ENCODE measurements at regions not wholly inside any gene's neighbourhood (a gene's known extent, or its start where the extent isn't known, plus 50 kb on each side); places are given as distances from the start of the nearest gene placed in this dataset.

DNA sequence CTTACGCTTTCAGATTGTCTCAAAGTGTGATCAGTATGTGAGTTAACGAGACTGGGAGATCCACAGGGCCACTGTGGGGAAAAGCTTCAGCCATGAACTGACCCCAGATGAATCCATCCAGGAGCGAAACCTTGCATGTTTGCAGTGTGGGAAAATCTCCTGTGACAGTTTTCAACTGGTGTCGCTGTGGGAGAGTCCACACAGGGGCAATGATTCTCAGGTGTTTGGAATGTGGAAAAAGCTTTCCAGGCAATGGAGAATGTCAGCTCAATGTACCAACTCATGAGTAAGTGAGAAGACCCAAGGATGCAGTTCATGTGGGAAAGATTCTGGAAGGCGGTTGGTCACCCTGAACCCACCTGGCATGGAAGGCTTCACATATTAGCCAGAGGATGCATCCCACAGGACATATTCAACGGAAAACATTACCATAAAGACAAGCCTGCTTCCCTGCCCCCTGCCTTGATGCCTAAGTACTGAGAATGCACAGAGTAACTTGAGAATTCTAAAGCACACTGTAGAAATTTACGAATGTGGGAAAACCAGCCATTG is 204.1 kb upstream of the BMPER start:
- no peak for DNase-seq (ENCODE audit: low read depth in 2 of 2)

DNA sequence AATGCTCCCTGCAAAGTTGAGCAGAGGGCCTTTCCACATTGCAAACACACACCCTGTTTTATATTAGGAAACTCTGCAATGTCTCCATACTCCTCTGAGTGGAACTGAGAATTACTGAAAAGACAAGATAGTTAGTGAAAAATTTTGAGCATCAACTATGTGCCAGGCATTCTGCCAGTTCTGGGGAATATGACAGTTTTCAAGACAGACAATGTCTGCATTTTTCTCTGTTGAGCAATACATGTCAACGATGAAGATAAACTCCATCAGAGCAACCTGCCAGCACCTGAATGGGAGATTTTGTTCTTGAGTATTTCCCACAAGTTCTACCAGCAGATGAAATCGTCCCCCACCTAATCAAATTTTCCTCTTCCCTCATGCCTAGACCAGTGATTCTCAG is 203.4 kb upstream of the BMPER start:
- no peak for DNase-seq (ENCODE audit: low read depth in 2 of 2)

DNA sequence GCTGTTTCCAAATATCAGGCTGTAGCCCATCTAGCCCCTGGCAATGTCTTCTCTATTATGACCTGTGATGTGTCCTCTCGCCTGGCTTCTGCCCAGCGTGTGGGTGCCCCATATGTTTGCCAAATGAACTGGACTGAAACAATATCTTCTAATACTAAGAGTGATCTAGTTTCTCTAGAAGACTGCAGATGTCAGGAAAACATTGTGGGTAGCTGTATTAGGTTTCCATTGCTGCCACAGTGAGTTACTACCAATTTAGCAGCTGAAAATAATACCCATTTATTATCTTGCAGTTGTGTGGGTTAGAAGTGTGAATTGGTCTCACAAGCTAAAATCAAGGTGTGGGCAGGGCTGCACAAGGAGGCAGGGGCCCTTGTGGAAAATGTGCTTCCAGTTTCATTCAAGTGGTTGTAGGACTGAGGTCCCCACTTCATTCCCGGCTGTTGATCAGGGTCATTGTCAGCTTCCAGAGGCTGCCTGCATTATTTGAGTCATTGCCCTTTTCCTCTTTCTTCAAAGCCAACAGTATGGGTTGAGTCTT is 202.8 kb upstream of the BMPER start:
- no peak for DNase-seq (ENCODE audit: low read depth in 2 of 2)

DNA sequence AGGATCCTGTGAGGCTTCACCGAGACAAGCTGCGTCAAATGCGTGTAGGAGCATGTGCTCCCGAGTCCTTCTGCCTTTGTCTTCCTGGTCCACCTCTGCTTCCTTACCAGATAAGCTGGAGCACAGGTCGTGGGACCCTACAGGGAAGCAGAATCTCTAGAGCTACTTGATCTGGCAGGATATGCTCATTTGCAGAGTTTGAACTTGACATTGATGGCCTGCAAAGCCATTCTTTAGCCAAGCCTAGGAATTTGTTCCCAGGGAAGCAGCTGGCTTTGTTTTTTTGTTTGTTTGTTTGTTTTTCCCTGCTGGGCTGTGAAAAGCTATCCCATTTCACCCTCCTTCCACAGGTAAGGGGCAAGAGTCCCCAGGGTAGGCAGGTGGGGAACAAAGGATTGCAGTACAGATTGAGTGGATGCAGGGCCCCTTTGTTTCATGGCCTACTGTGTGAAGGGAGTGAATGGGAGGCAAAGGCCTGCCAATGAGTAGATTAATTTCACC is 200.0 kb upstream of the BMPER start:
- no peak for DNase-seq (ENCODE audit: low read depth in 2 of 2)

DNA sequence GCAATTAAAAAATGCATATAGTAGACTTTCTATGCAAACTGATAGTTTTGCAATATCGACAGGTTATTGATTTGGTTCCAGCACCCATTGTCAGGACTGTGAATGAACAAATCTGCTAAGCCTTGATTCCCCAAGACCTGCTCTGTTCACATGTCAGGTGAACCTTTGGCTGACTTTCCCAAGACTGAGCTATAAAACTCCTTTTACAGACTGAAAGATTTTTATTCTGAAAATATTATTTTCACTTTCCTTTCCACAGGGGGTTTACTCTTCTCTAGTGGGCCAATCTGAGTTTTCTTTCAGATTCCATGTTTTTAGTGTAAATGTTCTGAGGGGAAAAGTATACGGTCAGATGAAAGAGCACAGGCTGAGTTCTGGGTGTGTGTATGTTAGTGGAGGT is 199.2 kb upstream of the BMPER start:
- DNase-seq (ENCODE audit: low read depth in 2 of 2): no peak

DNA sequence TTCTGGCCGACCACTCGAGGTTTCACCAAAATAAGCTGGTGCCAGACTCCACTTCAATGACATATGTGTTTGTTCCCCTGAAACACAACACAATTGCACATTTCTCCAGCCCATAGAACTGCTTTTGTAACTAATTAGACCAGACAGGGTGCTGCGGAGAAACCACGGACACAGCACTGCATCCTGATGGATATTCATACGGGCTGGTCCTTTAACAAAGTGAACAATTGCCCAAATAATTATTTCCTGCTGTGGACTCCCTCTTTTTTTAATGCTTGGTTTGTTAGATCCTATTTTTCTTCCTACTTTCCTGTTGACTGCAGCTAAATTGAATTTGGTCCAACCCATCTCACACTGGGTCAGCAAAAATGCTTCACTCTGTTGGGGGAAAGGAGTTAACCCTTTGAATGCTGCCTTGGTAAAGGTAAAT is 198.6 kb upstream of the BMPER start:
- peak; percentile 26 to 32 for DNase-seq (ENCODE audit: low read depth in 2 of 2)

DNA sequence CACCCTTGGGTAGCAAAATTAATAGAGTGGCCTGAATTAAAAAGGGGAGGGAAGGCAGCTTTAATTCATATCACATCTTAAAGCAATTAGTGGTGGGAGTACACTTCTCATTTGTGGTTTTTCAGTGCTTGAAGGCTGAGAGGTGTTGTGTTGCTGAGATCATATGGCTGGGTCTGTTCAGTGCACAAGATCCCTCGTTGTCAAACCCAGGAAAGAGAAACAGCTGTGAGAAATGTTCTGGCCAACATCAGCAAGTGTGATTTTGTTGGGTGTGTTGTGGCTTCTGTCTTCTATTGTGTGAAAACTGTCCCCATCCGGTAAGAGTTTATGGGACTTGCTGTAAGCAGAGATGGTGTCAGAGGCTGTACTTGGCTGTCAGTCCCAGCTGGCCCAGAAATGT is 197.9 kb upstream of the BMPER start:
- DNase-seq (ENCODE audit: low read depth in 2 of 2): peak in 1 of 2 donors; percentile 36

DNA sequence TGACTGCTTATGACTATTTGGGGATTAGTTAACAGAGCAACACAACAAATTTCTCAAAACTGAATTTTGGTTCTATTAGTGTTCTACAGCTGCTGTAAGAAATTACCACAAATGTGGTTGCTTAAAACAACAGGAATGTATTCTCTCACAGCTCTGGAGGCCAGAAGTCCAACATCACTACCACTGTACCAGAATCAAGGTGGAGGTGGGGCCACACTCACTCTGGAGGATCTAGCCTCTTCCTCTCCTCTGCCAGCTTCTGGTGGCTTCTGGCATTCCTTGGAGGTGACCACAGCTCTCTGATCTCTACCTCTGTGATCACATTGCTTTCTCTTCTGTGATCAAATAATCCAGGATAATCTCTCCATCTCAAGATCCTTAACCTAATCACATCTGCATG is 194.7 kb upstream of the BMPER start:
- DNase-seq (ENCODE audit: low read depth in 2 of 2): no peak

DNA sequence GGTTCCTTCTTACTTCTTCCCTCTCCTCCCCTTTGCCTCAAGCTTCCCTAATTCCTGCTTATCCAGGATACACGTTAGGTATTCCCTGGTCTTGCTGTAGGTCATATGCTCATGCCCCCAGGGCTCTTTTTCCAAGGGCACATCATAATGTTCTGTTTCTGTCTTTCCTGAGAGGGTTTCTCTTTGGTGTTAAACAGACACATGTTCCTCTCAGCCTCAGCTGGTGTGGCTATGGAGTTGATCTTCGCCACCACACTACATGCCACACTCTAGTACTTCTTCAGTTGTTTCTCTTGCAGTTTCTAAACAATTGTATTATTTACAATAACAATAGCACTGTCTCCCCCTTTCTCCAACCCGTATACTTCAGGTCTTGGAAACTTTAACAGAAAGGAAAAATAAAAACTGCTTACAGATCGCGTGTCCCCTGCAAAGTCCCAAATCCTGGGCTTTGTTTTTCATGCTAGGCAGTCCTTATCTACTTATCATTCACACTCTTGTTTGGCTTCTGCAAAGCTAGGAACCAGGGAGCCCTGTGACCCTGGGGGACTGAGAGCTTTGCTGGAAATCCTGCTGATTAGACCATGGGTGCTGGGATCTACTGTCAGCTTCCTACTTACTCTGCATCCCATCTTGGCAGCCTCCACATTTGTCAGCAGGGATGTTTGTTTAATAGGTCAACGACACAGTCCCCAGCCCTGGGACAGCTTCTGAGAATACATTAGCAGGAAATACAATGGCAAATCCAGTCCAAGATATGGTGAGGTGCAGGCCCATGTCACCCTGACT is 193.9 kb upstream of the BMPER start:
- peak in 1 of 2 donors; percentile 53 for DNase-seq (ENCODE audit: low read depth in 2 of 2)

DNA sequence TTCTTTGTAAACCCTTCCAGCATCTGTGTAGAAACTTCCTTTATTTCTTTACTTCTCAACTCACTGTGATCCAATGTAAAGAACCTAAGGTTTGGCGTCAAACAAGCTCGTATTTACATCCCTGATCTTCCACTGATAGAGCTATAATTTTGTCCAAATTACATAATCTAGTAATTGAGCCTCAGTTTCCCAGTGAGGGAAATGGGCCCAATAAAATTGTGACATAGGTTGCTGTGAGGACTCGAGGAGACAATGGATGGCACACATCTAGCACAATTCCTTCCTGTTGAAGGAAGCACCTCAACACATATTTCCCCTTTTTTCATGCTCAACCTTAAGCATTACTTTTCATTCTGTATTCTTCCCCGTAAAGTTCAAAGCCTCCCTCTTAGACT is 193.3 kb upstream of the BMPER start:
- DNase-seq (ENCODE audit: low read depth in 2 of 2): no peak

DNA sequence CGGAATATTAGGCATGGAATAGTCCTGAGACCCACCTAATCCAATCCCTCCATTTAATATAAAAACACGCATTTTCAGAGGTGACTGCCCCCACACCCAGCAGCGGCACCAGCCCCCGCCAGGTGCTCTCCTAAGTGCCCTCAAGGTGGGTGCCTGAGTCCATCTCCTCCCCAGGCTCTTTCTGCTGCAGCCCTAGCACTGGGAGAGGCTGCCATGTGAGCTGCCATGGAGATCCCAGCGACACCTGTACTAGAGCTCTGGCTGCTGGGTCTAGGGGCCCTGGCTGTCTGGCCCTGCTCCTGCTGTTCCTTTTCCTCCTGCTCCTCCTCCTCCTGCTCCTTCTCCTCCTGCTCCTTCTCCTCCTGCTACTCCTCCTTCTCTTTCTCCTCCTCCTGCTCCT is 191.1 kb upstream of the BMPER start:
- DNase-seq (ENCODE audit: low read depth in 2 of 2): no peak

DNA sequence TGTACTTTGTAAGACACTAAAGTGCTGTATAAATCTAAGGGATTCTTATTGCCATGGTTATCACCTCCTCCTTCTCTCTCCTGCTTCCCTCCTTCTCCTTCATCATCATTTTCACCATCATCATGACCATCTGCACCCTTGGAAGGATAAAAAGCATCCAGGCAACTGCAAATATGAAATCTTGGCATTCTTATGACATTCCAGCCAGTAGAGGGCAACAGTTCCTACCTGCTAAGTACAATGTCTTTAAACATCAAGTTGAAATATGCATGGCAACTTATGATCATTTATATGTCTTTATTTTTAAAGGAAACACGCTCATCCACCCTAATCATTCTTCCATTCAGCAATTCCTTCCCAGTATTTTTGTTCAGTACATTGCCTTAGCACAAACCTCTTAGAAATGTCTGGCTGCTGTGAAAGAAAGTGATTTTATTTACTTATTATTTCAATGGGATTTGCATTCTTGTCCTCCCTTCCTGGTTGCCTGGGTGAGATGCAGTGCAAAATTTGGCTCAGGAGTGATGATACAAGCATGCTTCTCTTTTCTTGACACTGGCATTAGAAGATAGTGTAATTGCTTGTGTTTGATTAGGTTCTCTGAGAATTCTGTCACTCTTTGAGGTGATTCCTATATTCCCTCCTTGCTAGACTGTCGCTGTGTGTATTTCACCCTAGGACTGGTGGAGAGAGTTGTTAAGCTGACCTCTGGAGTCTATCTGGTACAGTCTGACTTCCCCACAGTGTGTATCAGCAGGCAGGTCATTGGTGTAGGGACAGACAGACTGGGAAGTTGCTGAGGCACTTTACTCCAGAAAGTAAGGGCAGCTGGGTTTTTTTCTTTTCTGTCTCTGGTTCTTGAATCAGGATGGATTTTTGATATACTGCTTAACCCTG is 188.5 kb upstream of the BMPER start:
- peak; percentile 47 to 83 for DNase-seq (ENCODE audit: low read depth in 2 of 2)

DNA sequence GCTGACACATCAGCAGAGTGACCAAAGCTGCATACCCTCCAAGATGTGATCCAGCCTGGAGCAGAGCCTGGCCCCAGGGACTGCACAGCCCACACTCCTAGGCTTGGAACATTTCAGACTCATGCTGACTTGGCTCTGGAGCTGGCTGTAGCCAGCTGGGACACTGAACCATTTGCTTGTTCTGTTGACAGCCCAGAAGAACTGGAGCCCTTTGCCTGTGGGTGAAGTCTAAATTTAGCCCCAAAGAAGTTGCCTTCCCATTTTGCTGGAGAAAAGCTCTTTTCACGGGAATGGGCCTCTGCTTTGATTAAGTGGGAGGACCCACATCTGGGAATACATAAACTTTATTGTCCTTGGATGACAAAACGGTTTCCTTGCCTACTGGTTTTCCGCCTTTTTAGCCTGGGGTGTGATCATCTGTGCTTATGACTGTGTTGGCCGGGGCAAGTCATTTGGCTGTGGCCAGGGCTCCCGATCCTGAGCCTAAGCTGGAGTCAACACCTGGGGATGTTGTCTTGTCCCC is 186.2 kb upstream of the BMPER start:
- no peak for DNase-seq (ENCODE audit: low read depth in 2 of 2)

DNA sequence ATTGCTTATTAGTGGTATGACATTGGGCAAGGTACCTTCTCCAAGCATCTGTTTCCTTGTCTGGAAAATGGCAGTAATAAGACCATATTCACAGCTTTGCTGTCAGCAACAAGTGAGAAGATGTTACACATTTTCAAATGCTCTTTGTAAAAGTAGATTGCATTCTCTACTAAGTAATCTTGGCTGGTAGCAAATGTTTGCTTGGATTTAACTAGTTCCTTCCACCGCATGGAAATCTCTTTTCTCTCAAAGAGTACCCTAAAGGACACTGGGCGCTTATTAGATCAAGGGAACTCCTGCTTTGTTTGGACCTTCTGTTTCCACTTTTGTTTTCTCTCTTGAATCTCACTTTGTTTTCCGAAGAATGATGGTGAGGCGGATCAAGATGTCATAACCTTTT is 185.2 kb upstream of the BMPER start:
- DNase-seq (ENCODE audit: low read depth in 2 of 2): no peak

DNA sequence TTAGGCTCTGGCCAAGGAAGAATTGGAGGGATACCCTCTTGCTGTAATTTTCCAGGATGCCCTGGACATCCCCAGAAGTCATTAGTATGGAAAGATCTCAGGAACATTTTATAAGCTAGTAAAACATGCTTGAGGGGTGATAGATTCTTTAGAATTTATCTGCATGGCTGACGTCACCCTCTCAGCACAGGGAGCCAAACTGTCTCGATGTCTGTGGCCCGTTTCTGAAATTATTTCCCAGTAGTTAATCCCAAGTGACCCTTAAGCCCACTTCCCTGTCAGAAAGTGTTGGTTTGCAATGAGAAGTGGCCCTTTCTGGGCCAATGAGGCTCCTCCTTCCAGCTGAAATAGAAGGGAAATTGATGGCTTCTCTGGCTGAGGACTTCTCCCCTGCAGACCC is 184.5 kb upstream of the BMPER start:
- no peak for DNase-seq (ENCODE audit: low read depth in 2 of 2)

DNA sequence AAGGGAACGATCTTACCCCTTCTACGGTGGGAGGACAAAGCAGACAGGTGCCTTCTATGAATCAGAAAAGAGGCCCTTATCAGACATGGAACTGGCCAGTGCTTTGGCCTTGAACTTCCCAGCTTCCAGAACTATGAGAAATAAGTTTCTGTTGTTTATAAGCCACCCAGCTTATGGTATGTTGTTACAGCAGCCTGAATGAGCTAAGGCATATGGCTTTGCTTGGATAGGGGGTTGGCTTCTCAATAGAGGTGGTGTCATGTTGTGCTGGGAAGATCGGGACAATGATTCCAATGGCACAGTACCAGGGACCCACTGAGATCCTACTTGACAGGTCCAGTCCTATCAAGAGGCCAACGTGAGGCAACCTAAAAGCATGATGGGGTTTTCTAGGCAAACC is 183.4 kb upstream of the BMPER start:
- no peak for DNase-seq (ENCODE audit: low read depth in 2 of 2)

DNA sequence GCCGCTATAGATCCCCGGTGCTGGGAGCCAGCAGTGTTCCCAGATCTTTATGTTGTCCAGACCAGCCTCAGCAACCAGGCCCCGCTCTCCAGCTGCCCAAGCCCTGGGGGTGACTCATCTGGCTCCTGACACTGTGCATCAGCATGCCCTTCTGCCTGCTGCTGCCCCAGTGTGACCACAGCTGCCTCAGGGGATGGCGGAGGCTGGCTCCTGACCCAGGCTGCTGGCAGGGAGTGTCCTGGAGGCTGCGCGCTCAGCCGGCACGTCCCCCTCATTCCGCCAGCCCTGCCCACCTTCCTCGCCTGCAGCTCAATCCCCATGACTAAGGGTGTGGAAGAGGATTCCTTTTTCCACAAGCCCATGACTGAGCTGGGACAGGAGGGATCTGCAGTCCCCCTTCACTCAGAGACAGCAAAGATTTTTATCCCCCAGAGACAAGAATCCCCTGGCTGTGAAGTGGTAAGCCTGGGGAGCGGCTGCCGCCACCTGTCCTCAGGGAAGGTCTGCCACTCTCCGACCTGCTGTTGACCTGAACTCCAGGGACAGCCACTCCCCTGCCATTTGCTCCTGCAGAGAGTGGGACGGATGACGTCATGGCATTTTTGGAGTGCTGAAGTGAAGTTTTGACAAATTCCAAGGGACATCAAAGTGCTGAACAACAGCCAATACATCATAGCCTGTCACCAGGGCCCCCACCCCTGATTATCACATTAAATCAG is 182.8 kb upstream of the BMPER start:
- DNase-seq (ENCODE audit: low read depth in 2 of 2): peak; percentile 35 to 90

DNA sequence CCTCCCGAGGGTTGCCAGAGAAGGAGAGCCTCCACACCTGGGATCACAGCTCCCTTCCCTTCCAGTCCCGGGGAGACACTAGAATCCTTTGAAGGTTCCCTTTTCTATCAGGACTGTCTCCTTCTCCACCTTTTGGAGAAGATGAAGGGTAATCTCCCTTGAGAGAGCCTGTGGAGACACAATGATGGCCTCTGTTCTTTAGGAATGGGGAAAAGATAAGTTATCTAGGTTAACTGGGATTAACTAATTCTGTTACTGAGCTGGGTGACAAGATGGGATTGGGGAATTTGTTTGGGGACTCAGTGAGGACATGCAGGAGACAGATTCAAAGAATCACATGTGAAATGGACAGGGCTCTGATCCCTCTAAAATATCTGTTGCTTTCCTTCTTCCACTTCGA is 181.1 kb upstream of the BMPER start:
- DNase-seq (ENCODE audit: low read depth in 2 of 2): no peak

DNA sequence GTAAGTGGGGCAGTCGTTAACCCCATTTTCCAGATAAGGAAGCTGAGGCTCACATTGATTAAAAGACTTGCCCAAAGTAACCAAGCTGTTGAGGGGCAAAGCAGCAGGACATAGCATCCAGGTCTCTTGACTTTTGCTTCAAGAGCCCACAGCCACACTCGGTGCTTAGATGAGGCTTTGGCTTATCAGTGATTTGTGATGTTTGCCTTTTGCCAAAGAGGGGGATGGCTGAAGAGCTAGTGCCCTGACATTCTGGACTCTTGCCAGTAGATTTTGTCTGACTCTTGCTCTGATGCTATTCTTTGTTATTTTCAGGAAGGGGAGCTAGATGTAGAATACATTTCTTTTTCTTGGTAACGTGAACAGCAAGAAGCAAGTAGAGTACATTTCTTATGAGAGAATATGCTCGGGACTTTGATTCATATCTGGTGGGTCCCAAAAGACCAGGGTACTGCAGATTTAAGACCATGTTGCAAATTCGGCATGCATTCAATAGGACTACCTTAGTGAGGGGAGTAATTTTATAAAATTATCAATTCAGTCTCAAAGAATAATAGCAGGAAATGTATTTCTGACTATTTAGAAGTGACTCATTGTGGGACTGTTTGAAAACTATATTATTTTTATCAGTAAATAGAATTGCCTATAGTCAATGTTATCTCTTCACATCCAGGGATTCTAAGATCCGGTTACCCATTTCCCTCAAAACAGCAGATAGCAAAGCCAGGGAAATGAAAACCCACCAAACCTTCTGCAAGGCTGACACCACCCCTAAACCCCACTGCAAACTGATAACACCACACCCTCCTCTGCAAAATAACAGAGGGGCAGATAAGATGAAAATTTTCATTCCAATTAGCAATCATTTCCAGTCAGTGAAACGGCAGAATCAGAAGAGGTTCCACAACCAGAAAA is 180.0 kb upstream of the BMPER start:
- peak; percentile 51 to 94 for DNase-seq (ENCODE audit: low read depth in 2 of 2)

DNA sequence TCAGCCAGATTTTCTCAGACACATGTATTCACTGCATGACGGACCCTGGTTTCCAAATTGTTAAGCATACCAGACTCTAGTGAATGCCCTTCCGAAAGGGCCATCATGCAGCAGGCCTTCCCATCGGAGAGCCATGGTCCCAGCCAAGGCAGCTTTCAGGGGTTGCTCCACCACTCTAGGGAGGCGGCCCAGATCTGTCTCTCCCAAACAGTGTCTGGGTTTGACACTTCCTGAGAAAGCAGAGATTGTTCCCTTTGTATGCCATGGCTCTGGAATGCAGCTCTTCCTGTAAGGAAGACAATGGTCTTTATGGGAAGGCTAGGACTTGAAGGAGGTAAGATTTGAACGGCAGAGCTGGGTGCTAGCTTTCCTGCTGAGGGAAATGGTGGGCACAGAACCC is 178.8 kb upstream of the BMPER start:
- DNase-seq (ENCODE audit: low read depth in 2 of 2): peak in 1 of 2 donors; percentile 69

Measured in dermis microvascular lymphatic vessel endothelial cell (primary cell).